HG03442 (cell line): ENCODE measurements at regions not wholly inside any gene's neighbourhood (a gene's known extent, or its start where the extent isn't known, plus 50 kb on each side); places are given as distances from the start of the nearest gene placed in this dataset.

ENCODE experiments used
- ATAC-seq: cut with Tn5 transposase; IDR thresholded peaks from one replicate; pipeline ENCODE4 v1.9.1; 2021; ENCODE audit warnings: mild to moderate bottlenecking, moderate library complexity; ENCODE audit not compliant: unreplicated experiment

DNA sequence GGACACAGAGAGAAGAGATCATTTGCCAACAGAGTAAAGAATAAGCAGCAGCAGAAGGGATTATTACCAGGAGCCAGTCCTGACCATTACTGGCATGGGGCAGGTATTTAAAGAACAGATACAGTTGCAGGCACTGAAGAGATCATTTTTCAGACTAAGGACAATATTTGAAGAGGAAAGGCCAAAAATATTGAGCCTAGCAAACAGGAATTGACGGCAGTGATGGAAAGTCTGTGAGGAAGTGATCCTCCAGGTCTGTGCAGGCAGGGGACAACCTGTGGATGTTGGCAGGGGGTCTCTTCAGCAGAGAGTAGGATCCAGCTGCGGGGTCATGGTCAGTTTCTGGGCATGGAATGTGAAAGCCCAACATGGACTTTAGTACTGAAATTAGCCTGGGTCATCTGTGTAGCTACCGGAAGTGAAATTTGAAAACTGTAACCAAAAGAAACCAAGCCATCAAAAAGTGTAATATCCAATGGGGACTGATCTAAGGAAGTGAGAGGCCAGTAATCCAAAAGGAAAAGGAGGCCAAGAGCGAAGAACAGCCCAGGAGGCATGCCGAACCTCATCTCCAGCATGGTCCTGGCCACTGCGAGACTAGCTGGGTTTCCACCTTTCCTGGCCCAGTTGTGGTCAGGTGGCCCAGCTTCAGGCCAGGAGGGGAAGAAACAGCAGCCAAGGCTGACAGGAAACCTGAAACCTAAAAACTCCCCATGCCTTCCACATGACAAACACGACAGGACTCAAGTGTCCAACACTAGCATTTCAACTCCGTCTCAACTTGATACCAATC, 115.1 kb upstream of the TNFAIP3 start:
- no peak for ATAC-seq

DNA sequence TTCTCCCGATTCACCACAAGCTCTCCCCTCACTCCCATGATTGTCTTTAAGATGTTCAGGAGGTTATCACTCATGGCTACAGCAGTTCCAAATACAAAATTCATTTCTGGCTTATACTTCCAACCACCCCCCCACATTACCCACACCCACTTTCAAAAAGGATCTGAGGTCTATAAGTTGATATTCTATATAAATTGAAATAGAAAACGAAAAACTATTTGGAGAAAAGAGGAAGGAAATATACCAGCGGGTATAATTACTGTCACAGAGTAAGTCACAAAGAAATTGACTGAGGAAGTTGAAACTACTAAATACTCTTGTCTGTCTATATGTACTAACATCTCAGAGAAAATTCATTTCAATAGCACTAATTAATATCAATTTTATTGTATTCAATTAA, 112.7 kb upstream of the TNFAIP3 start:
- no peak for ATAC-seq

DNA sequence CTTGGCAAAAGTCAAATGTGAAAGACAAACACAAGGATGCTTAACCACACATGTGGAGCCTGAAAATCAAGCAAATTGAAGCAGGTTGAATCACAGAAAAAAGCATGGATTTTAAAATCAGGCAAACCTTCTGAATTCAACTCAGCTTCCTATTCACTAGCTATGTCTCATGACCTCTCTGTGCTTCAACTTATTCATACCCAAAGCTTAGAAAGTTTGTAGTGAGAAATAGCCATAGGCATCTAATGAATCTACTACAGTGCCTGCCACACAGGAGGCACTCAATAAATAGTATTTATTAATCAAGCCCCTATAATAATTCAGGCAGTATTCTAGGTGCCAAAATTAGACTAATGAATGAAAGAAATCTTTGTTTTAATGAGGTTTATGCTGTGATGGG, 112.2 kb upstream of the TNFAIP3 start:
- ATAC-seq: no peak

DNA sequence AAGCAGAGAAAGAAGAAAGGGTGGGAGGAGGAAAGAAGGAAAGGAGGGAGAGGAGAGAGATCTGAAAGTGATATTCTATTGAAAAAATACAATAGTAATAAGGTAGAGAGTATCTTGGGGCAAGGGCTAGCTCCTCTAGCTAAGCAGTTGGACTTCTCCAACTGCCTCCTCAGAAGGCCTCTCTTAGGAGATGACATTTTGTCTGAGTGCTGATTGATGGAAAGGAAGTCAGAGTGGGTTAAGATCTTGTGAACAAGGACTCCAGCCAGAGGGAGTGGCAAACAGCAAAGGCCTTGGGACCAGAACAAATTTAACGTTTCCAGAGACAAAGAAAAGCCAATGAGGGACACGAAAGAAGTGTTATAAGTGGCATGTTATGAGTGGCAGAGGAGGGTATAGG, 111.8 kb upstream of the TNFAIP3 start:
- no peak for ATAC-seq

DNA sequence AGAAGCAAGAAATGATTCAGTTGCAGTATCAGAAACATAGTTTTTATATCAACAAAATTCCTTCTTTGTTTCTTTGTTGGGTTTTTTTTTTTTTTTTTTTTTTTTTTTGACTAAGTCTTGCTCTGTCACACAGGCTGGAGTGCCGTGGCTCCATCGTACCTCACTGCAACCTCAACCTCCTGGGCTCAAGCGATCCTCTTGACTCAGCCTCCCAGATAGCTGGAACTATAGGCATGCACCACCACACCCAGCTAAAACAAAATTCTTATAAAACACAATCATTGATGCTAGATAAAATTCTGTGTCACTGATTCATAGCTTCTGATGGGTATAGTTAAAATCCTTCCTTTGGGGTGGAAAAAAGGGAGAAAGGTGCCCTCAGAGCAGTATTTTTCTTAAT, 110.3 kb upstream of the TNFAIP3 start:
- ATAC-seq: no peak

DNA sequence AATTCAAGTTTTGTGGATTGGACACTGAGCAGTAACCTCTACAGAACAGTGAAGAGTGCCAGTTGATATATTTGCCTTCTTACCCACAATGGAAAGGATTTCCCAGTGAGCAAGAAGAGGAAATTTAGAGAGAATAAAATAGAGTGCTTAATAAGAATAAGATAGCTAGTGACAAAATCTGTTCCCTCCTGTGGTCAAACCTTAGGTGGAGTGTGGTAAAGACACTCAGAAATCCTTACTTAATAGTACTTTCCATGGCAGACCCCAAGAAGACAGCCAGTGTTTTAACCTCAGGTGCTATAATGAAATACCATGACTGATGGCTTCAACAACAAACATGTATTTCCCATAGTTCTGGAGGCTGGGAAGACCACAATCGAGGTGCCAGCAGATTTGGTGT, 108.4 kb upstream of the TNFAIP3 start:
- ATAC-seq: no peak

DNA sequence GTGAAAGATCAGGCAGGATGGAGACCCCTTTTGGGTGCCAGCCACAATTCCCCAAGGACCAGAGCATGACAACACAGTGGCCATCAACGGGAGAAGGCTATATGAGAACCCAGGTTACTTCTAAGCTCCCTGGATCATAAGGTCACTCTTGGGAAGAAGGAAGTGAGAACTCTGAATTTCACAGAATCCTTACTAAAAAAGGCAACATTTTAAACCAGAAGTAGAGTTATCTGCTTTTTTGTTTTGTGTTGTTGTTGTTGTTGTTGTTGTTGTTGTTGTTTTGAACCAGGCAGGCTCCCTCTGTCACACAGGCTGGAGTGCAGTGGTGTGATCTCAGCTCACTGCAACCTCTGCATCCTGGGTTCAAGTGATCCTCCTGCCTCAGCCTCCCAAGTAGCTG, 107.4 kb upstream of the TNFAIP3 start:
- ATAC-seq: no peak

DNA sequence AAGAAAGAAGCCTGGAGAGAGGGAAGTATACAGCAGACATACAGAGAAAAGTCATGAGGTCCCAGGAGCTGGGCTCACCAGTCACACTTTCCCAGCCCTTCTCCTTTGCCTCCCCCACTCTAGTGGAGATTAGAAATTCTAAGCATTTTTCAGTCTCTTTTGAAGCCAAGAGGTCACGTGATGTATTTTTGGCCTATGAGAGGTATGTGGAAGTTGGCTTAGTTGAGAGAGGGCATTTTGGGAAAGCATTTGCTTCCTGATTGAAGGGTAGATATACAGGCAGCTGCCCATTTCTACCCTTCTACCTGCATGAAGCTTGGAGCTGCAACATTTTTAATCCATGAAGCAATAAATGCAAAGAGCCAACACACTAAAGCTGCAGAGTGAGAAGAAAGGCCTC, 106.0 kb upstream of the TNFAIP3 start:
- ATAC-seq: no peak

DNA sequence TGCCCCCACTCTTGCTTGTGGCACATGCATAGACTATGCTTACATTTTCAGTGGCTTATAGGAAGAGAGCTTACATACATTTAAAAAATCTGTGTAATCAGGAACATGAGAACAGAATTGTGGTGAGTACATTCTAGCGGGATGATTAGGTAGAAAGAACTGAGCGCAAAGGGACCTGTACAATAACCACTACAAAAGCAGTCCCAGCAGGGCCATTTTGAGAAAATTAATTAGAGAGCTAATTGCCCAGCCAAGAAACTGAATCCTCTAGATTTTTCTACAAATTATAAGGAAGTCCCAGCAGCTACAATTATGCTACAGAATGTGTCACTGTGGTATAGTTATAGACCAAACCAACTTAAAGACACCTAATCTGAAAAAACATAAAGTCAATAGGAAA, 105.6 kb upstream of the TNFAIP3 start:
- no peak for ATAC-seq

DNA sequence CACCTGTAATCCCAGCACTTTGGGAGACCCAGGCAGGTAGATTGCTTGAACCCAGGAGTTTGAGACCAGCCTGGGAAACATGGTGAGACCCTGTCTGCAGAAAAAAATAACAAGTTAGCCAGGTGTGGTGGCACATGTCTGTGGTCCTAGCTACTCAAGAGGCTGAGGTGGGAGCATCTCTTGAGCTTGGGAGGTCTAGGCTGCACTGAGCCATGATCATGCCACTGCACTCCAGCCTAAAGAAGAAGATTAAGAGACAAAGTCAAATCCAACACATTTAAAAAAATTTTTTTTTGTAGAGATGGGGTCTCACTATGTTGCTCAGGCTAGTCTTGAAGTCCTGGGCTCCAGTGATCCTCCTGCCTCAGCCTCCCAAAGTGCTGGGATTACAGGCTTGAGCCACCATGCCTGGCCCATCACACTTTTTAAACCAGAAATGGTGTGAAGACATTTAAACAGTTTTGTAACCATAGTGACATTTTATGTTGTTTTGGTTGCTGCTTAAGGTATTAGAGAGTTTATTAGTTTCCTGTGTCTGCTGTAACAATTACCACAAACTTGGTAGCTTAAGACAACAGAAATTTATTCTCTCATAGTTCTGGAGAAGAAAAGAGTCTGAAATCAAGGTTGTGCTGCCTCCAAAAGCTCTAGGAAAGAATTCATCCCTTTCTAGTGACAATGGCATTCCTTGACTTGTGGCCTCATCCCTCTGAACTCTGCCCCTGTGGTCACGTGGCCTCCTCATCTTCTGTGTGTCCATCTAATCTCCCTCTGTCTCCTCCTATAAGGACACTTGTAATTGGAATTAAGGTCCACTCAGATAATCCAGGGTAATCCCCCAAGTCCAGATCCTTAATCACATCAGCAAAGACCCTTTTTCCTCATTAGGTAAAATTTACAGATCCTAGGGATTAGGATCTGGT, 104.6 kb upstream of the TNFAIP3 start:
- no peak for ATAC-seq

DNA sequence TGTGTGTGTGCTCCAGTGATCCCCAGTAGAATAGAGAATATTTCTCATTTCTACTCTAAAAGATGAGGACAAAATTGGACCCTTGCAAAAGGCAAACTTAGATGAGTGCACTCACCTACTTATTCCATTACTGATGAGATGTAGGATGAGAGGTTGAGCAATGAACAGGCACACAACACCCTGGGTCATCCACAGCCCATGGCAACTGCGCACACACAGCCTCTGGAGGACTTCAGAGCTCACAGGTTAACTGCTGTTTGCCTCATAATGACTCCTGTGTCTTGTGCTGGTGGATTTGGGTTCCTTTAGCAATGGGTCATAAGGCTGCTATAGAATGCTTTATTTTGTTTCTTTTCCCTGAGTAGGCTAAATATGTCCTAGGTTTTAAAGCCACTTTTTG, 103.6 kb upstream of the TNFAIP3 start:
- ATAC-seq: no peak

DNA sequence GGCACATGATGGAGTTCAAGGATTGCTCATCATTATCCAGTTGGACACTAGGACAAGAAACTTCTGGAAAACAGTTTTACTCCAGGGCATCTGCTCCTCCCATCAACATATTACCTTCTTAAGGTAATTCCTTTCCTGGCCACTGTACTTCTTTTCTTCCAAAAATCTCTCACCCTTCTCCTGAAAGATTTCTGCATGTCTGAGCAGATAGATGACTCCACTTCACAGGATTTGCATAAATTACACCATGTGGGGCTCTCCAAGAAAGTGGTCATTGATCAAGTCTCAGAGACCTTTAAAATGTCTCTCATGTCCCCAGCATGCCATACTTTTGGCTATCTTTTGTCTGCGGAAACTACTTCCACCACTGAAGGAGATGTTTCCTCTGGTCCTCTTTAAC, 103.2 kb upstream of the TNFAIP3 start:
- no peak for ATAC-seq

DNA sequence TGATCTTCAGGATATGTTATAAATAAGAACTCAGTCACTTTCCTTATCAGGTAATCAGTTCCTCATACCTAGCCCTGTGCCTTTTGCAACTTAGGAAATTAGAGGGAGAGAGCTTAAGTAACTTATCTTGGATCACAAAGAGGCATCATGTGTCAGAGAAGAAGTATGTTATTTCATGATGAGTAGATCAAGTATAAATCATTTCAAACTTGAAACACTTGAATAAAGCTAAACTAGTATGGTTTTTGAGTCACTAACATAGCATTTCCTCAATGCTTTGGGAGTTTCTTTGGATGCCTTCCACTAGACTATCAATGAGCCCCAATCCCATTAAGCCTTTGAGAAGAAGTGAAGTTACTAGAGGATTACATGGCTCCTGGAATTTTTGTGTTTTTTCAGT, 102.6 kb upstream of the TNFAIP3 start:
- ATAC-seq: no peak

DNA sequence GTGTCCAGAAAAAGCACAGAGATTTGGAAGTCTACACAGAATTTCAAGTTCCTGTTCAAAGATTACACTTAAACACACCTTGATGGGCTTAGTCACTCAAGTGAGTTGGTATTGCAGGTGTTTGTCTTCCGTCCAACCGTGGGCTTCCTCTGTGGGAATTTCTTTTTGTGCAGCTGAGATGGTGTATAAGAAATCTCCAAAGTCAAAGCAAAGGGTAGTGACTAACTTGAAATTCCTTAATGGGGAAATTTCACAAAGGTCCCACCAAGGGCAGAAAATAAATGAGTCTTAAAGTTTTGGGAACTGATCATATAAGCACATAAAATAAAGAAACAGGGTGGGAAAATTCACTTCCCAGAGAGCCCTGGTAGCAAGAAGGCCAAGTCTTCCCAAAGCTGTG, 102.0 kb upstream of the TNFAIP3 start:
- no peak for ATAC-seq

DNA sequence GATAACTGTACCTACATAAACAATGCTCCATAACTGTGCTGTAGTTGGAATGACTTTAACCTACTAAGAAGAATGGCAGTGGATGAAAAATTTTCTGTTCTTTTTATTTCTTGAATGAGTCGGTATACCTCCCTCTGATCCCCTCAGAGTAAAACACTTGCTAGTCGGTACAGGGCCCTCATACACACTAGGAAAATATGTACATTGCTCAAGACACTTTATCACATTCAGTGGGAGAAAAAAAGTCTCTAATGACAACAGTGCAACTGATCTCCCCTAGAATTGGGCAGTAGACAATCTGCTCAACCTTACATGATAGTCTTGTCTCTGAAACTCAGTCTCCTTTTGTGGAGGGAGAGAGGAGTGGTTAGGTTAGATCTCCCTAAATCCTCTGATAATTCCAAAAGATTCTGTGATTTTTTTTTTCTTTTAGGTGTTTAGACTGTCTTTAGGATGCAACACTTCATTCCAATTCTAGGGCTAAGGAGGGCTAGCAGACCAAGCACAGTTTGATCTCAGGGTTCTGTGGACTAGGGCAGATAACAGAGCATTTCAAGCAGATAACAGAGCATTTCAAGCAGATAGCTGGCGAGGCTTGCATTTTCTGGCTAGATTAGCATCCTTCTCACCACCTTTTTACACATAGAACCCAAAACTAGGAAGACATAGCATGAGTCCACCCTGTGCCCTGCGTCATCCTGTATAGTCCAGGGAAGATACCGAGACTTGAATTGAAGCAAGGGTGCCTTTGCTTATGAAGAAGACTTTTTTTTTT, 100.3 kb upstream of the TNFAIP3 start:
- no peak for ATAC-seq

DNA sequence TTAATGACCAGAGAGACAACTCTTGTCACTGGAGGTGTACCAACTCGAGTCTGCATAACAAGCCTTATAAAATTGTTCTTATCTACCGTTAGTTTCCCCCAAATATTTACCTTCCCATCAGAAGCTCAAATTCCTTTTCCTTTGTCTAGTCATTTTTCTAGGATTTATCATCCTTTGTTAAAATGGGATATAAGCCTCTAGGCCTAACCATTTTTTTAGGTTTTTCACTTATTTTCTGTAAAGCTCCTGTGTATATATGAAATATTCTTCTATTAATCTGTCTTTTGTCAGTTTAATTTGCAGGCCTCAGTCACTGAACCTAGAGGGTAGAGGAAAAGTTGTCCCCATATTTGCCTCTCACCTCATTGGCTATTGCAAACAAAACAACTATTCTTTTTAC, 99.6 kb upstream of the TNFAIP3 start:
- ATAC-seq: no peak

DNA sequence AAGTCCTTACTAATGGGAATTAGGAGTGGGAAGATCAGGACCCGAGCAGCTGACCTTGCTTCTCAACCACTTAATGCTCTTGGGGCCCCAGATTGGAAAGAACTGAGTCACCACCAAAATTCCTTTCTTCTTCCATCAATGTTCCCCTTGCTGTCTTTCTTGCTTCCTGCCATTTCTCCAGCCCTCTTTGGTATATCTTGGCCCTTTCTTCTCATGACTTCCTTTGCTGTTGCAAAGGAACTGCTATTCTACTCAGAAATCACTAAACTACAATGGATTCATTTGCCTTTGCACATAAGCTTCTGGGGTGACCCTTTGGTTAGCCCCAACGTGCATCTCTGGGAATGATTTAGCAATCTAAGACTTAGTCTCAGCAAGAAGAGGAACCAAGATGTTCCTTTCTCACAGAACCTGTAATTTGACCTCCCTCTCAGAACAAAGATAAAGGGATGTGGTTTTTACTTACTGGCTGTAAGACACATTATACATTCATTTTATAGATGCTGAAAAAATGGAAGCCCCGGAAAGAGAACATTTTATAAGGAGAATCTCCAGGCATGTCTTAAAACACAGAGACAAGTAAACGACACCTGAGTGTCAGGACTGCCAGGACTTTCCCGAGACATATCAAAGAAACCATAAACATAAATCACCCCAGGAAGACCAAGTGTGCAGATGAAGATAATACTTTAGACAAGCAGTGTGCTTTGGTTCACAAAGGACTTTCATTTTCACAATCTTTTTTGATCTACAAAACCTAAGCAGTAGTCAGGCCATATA, 99.0 kb upstream of the TNFAIP3 start:
- ATAC-seq: peak; percentile 70

DNA sequence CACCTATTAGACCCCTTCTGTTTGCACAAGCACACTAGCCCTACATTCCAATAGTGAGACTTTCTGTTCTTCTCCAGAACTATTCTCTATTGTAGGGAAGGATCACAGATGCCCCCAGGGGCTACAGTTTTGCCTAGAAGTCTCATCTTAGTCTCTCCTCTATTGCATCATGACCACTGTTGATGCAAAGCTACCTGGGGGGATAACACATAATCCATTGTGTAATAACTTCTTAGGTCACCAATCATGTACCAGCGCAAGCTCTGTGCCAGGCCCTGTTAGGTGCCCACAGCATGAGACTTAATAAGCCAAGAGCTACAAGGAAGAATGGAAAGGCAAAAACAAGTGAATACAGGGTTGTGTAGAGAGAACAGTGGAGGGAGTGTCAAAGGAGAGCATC, 98.1 kb upstream of the TNFAIP3 start:
- ATAC-seq: no peak

DNA sequence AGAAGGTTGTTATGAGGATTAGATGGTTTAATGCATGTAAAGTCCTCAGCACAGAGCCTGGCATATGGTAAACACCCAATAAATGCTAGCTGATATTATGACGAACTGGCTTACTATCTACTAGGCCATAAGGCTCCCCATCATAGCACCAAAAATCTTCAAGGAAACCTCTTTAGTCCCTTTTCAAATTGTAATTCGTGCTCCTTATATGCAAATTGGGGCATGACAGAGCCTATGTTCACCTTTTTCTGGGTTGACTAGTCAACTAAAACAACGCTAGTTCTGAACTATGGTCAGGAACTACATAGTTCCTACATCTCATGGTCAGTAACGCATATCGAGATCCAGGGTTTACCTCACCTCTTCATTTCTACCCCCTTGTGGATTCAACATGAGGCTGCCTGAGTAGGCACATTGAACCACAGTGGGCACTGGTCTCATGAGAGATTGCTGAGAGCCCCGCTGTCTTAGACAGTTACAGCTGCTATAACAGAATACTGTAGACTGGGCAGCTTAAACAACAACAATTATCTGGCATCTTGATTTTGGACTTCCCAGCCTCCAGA, 97.2 kb upstream of the TNFAIP3 start:
- ATAC-seq: no peak

DNA sequence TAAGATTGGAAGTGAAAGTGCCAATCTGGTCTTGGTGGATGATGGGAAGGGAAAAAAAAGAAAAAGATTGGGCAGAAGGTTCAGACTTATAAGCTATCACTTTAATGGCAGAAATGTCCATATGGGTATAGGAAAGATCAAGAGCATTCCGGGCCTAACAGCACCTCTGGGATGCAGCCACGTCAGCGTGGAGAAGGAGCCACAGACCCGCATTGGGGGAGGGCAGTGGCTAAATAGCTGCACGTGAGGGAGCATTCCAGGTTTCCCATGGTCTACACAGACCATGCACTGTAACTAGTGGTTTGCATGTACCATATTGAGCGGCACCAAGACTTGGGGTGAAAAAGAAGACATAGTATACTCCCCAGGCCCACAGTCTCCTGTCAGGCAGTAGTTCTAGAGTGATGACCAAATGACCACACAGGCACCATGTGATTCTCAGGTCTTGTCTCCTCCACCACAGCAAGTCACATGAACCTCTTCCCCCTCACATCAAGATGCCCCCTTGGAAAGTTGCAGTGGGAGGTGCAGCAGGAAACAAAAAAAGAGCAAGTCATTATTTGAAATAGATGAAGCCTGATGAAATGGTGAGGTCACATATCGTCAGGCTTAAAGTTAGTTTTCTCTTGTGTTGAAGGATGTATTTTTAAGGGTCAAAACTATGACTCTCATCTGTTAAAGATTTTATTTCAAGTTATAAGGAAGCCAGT, 94.4 kb upstream of the TNFAIP3 start:
- no peak for ATAC-seq
